NCI-H1048 (cell line): ENCODE measurements at regions not wholly inside any gene's neighbourhood (a gene's known extent, or its start where the extent isn't known, plus 50 kb on each side); places are given as distances from the start of the nearest gene placed in this dataset.

Source experiments
- DNase-seq: peaks from one replicate; lab custom pipeline; 2025; lab: John Stamatoyannopoulos, UW

DNA sequence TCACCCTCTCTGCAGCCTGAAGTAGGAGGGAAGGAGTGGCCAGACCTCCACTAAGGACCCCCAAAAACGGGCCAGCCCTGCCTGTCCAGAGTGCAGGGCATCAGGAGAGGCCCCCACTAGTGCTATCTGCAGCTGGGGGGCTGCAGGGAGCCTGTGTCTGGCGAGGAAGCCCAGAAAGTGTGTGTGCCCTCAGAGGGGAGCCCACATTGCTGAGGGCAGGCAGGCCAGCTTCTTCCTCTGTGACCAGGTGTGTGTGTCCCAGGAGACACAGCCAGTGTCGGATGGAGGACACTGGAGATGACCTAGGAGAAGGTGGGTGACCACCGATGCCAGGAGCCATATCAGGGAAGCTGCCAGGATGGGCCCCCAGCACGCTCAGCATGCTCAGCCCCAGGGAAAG is 218.7 kb downstream of the IRX2 start:
- DNase-seq: no peak

DNA sequence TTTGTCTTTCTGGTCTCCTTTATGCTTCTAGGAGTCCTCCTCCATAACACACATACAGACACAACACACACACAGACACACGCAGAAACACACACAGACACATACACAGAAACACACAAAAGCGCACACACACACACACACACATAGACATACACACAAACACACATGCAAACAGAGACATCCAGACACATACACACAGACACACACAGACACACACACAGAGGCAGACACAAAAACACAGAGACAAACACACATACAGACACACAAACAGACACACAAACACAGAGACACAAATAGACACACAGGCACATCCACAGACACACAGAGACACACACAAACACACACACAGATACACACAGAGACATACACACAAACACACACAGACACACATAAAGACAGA is 220.2 kb downstream of the IRX2 start:
- DNase-seq: no peak

DNA sequence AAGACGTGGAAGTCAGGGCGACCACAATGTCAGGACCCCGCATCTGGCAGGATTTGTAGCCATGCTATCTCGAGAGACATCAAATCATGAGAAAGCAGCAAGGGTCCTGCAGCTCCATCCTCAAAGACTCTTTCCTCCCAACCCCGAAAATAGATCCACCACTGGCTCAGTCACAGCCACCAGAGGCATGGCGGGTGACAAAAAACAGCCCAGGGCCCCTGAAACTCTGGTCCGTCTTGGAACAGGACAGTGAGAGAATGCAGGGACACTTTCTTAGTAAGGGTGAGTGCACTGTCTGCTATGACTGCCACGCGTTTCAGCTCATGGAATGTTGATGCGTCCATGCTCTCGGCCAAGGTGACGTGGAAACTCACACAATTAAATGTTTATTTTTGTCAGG is 220.9 kb downstream of the IRX2 start:
- no peak for DNase-seq

DNA sequence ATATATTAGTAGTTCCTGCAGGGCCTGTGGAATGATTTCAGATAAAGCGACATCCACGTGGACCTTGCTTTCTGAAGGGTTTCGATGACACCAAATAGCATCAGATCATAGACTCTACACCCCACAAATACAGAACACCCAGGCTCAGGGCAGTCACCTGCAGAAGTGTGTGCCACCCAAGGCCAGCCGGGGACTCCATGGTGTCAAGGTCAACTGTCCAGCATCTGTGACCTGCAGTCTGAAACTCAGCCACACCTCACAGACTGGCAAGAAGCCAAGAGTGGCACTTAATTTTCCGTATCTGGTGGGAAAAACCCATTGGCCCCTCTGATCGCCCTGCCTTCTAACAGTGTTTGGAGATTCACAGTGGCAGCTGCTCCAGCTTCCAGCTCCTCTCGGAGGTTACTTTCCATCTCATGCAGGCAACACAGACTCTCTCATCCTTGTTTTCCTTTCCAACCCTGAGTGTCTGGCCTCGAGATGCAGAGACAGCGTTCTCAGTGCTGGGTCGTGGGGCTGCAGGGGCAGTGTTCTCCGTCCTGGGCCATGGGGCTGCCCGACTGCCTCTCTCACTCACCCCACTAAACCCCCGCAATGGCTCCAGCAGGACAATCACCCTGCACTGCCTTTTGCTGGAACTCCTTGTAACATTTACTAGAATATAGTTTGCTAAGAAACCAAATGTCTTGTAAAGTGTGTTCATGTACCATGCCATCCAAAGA is 221.9 kb downstream of the IRX2 start:
- DNase-seq: no peak

DNA sequence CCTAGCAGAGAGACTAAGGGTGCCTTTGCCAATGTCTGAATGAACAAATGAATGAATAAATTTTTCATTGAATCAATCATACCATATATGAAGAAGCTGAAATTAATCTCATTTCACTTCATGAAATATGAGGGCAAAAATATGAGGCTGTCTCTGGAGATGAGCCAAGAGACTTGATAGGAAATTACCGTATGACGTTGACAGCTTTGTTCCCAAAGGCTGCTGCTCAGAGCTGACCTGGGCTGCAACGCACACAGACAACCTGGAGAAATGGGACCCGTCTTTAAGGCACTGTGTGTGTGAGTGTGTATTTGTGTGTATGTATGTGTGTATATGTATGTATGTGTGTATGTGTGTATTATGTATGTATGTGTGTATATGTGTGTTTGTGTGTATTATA is 226.1 kb downstream of the IRX2 start:
- no peak for DNase-seq

DNA sequence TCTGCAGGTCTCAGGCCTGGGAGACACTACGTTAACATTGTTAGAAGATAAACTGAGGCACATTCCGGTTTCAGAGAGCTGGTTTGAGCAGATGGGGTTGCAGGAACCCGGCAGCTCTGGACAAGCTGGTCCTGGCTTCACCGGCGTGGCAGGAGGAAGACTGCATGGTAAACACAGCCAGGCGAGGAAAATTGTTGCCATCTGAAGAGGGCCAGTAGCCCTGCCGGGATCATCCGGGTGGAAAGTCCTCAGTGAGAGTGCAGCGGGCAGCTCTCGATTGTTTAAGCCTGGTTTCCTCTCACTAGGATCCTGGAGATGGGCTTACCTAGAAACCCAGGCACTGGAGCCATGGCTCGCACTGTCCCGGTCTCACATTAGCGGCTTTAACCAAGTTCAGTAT is 226.9 kb downstream of the IRX2 start:
- DNase-seq: no peak

DNA sequence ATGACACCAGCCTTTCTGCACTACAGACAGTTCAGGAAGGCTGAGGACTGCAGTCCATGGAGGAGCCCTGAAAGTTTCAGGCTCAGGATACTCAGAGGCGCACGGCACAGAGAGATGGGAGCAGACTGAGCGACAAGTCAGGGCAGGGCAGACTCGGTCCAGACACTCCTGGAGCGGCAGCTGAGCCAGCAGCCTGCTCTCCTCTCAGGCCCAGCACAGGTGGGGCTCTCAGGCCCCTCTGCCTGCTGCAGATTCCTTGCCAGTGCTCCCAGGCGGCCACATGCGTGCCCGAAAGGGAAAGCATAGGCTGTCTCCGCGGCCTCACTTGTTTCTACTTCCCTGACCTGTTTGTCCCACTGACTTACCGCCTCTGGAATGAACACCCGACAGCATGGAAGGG is 228.3 kb downstream of the IRX2 start:
- DNase-seq: no peak

DNA sequence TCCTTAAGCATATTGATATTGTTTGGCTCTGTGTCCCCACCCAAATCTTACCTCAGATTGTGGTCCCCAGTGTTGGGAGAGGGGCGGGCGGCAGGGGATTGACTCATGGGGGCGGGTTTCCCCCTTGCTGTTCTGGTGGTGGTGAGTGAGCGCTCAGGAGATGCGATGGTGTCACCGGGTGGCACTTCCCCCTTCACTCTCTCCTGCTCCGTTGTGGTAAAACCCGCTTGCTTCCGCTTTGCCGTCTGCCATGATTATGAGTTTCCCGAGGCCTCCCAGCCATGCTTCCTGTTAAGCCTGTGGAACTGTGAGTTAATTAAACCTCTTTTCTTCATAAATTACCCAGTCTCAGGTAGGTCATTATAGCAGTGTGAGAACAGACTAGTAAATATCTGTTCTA is 229.1 kb downstream of the IRX2 start:
- no peak for DNase-seq

DNA sequence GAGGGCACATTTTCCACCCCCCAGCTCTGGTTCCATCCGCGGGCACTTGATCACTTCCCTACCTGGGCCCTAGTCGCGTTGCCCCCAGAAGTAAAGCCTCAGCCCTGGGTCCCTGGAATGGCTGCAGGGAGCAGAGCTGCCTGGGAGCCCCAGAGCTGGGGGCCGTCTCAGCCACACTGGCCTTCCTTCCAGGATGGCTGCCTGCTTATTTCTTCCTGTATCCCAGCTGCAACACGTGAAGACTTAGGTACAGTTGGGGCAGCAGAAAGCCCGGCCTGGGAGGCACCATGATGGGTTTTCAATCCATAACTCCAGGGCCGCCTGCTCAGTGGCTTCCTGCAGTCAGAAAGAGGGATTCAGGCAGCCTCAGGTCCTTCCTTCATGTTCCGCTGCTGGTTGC is 232.3 kb downstream of the IRX2 start:
- DNase-seq: no peak

DNA sequence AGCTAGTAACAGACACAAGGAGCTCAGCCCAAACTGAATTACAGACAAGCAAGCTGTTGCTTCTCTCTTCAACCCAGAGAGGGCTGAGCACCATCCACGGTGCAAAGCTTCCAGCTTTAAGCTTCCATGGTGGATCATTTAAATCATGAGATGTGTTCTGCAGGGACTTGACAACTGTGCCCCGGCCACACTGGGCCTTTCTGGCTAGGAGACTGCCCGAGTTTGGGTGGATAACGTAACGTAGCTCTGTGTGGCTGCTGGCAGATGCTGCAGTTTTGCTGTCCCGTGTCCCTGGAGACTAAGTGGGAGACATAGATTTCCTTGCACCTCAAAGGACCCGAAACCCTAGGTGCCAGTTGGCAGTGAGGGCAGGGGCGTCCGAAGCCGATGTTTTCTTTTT is 234.0 kb downstream of the IRX2 start:
- DNase-seq: no peak

DNA sequence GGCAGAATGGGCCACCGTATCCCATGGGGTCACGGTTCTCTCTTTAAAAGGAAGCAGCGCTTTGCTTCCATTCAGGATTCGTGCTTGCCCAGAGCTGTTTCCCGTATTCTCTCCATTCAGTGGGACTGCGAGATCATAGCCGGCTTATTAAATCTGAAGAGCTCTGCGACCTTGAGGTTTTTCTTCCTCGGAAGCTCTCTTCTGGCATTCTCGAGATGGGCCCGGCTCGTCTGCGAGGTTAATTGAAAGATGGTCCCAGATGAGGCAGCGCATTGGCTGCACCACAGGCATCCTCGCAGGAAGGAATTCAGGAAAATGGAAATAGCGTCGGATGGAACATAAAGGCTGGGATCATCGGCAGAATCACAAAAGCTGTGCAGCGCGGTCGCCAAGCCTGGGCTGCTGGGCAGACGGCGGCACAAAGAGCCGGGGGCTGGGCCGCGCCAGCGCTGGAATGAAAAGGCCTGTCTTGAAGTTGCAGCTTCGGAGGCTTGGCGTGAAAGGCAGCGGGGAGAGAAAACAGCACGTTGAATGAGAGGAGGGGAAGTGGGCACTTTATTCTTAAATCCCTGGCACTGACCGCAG is 236.2 kb downstream of the IRX2 start:
- DNase-seq: no peak

DNA sequence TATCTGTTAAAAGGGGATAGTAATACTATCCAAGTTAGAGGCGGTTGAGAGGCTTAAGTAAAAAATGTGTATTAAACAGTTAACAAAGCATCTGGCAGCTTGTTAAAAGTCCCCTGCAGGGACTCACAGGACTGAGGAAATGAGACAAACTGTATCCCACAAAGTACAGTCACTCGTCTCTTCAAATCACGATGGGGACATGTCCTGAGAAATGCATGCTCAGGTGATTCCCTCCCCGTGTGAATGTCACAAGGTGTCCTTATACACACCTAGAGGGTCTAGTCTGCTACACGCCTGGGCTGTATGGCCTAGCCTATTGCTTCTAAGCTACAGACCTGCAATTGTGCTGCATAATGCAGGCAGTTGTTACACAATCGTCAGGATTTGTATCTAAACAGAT is 237.0 kb downstream of the IRX2 start:
- no peak for DNase-seq

DNA sequence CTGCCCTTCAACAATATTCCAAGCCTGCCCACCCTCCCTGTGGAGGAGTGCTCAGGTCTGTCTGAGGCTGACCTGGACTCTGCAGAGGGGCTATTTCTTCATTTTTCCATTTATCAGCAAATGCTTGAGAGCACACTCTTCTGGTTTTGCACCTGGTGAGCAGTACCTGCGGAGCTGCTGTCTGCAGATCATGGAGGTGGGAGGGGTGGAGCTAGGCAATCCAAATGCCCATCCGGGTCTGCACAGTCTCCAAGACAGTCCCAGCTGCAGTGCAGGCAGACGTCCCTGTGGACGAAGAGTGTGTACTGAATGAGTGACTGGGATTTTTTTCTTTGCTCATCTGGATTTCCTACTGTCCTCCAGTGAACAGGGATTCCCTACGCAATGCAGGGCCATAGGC is 239.8 kb downstream of the IRX2 start:
- no peak for DNase-seq

DNA sequence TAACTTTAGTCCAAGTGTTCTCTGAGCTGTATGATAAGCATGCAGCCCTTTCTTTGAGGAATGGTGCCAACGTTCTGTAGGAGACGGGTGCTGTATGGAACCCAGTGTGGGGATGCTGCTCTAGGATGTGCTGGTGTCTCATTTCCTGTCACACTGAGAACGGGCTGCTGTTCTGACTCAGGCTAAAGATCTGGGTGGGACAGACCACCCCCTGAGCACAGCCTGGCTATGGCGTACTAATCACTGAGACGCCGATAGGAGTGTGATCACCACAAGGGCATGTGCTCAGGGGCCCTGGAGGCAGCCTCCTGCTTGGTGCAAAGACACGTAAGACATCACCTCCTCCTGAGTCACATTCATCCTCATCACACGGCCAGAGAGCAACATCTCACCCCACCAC is 240.4 kb downstream of the IRX2 start:
- DNase-seq: no peak

DNA sequence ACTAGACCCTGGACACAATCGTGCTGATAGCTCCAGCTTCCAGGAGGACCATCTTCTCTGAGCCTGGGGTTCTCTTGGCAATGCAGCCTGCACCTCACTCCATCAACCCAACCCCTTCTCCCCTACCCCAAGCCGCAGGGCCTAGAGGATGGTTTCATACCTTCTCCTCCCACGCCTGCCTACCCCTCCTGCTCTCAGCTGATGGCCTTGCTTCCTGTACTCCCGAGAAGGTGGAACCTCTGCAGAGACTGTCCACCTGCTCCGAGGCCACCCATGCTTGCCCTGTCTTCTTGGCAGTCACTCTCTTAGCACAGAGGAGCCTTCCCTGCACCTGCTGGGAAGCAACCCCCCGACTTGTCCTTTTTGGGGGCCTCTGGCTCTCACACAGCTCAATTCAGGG is 241.9 kb downstream of the IRX2 start:
- no peak for DNase-seq

DNA sequence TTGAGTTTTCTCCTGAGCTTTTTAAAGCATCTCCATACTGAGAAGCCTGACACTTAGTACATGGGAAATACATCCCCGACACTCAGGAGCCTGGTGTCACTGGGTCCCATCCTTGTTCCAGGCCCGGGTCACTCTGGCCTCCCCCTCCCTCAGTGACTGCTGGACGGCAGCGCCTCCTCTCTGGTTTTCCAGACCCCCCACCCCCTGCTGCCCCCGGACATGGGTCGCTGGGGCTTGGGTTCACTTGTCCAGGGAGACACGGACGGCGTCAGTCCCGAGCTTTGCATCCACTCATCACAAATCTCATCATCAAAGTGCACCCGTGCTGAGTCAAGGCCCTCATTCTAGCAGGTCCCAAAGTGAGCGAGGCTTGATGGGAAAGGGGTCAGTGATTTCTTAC is 243.0 kb downstream of the IRX2 start:
- DNase-seq: no peak

DNA sequence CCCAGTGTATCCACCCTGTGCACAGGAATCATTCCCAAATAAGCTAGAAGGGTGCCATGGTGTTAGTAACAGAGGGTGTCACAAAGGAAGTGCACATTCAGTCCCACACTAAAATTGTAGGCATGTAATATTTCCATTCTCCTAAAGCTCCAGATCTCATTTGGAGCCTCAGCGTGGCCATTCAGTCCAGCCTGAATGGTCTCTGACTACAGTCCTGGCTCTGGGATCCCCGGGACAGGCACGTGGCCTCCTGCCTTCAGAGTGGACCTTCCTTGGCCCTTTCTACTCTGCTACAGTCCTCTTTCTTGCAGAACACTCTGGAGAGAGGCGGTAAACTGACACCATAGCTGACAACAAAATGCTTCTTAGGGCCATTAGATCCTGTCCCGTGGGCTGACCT is 243.9 kb downstream of the IRX2 start:
- DNase-seq: no peak

DNA sequence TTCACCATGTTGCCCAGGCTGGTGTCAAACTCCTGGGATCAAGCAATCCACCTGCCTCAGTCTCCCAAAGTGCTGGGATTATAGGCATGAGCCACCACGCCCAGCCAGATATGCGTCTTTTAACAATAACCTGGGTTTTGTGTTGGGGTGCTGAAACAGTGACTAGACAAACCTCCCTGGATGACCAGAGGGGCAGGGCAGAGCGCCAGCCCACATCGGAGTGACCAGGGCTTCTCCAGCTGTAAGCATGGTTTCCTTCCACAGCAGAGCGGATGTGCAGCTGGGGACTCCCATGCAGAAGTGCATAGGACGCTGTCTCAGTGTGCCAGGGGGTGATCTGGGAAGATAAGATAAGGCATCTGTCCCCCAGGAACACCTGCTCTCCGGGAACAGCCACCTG is 244.9 kb downstream of the IRX2 start:
- DNase-seq: no peak

DNA sequence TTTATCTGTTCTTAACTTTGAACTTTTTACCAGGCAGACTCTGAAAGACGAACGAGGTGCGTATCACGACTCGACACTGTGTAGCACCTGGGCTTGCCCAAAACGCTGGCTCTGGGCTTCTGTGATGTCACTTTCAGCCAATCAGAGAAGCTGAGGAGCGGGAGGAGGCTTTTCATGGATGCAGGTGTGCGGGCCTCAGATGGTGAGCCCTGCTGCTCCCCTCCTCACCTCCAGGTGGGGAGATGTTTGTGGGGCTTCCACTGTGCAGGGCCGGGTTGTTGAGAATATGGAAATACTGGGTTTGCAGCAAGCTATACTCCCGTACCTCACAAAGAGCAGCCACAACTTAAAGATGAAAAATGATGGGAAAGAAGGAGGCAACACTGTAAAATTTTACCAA is 246.3 kb downstream of the IRX2 start:
- no peak for DNase-seq

DNA sequence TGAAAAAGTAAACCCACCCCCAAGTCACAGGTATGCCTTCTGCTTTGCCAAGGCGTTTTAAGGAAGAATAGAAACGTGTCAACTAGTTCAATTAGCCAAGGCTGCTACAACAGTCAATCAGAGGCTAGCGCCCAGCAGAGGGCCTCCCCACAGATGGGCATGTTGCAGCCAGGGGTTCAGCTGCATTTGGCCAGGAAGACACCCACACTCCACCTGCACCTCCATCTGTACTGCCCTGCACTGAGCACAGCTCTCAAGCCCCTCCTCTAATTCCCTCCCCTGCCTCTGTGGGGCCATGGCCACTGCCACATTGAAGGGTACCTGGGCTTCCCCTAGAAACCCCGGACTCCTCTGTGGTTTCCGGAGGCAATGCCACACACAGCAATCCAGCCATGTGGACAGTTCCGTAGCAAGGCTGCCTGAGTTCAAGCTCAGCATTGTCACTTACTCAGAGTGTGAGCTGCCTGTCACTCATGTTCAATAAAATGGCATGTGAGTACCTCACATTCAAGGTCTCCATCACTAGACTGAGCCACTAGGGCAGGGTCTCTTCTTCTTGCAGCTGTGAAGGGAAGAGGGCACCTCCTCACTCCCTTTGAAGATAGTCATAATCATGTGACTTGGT is 248.4 kb downstream of the IRX2 start:
- DNase-seq: no peak

DNA sequence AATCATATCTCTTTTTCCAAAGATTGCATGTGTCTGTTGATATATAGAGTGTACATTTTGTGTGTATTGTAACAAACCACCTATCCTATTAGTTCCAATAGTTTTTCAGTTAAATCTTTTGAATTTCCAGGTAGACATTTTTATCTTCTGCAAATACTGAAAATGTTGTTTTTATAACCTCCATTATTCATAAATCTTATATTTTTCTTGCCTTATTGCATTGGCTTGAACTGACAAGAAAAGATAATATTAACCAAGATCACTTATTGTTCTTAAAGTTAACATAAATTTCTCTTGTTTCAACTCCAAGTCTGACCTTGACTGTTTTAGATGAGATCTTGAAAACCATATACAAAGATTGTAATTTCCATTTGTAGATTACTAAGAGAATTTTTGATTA is 251.6 kb downstream of the IRX2 start:
- DNase-seq: no peak

DNA sequence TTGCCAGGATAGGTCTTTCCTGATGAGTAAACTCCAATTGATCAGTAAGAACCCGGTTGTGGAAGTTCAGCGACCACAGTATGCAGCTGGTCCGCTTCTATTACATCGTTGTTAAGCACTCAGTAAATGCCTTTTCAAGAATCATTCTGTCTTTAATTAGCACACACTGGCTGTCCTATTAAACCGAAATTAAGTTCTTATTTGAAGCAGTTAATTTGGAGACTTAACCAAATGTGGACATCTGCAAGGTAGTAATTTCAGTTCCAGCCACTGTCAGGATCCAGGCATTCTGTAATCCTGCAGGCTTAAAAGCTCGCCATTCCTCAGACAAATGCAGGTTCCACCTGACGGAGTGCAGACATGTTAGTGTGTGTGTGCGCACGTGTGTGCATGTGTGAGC is 254.6 kb downstream of the IRX2 start:
- DNase-seq: no peak

DNA sequence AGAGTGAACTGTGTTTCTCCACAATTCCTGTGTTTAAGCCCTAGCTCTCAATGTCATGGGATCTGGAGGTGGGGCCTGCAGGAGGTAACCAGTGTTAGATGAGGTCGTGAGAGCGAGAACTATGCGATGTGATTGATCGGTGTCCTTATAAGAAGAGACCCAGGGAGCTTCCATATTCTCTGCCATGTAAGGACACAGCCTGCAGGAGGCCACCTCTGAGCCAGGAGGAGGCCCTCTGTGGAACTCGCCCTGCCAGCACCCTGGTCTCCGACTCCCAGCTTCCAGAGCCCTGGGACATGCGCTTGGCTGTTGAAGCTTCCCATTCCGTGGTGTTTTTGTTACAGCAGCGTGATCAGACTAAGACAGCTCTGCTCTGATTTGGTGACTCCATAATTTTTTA is 255.4 kb downstream of the IRX2 start:
- no peak for DNase-seq

DNA sequence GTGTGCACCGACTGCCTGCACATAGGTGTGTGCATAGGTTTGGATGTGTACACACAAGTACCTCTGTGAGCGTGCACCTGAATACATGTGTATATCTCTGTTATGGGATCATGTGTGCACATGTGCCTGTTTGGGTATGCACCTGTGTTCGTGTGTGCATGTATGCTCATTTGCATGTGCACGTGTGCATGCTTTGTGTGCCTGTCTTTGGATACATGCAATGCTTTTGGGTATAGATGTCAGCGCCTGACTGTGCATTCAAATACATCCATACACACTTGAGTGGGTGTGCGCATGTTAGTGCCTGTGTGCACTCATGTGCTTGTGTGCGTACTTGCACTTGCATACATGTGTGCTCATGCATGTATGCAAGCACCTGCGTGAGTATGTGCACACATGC is 258.1 kb downstream of the IRX2 start:
- no peak for DNase-seq
